ENCODE measurements at regions not wholly inside any gene's neighbourhood (a gene's known extent, or its start where the extent isn't known, plus 50 kb on each side); places are given as distances from the start of the nearest gene placed in this dataset.
"Not testable (repeated sequence)": the region's sequence is repeated elsewhere in the genome, so short reads cannot be mapped to it uniquely, and the experiment has no call there.

DNA sequence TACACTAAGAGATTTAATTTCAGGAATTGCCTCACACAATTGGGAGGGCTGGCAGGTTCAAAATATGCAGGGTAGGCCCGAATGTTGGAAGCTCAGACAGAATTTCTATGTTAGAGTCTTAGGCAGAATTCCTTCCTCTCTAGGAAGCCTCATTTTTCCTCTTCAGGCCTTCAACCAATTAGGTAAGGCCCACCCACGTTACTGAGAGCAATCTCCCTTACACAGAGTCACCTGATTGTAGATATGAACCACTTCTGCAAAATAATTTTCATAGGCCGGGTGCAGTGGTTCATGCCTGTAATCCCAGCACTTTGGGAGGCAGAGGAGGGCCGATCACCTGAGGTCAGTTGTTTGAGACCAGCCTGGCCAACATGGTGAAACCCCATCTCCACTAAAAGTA, 50.2 kb upstream of the HIVEP1 start:
- no peak for DNase-seq

GRCh38 chr6:11960909-11961779, 51.0 kb upstream of the HIVEP1 start:
- DNase-seq = no peak

DNA sequence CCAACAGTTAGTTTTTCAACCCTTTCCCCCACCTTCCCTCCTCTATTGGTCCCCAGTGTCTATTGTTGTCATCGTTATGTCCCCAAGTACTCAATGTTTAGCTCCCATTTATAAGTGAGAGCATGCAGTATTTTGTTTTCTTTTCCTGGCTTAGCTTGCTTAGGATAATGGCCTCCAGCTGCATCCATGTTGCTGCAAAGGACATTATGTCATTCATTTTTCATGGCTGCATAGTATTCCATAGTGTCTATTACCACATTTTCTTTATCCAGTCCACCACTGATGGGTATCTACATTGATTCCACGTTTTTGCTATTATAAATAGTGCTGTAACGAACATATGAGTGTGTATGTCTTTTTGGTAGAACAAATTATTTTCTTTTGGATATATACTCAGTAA, 55.3 kb upstream of the HIVEP1 start:
- DNase-seq = no peak

- DNase-seq = no peak
Measured at GRCh38 chr6:11953641-11954040, 58.5 kb upstream of the HIVEP1 start.

DNA sequence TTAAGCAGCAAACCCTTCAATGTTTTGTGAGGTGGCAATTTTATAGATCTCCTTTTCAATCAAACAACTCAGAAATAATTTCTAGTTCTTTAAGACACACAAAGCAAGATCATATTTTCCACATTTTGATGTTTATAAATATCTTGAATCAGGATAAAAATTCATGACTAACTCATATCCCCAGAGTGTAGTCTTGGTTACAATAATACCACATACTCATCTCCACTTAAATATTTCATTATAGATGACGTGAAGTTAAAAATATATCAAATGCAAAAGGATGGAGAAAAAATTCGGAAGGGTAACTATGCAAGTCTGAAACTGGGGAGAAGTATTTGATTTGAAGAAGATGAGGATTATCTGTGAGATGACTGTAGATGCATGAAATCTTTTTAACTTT, 59.8 kb upstream of the HIVEP1 start:
- no peak for DNase-seq

GRCh38 chr6:11951868-11952267, 60.2 kb upstream of the HIVEP1 start:
- DNase-seq = no peak

- no peak for DNase-seq
Measured at GRCh38 chr6:11950109-11950508, 62.0 kb upstream of the HIVEP1 start.

DNA sequence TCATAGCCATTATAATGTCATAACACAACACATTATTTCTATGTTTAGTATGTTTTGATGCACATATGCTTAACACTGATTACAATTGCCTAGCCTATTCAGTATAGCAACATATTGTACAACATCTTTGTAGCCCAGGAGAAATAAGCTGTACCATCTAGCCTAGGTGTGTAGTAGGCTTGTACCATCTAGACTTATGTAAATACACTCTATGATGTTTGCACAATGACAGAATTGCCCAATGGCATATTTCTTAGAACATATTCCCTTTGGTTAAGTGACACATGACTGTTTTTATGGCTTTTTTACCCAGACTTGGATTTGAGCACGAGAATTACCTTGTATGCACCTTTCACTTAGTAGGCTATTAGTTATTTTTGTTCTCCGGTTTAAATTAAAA, 64.5 kb upstream of the HIVEP1 start:
- no peak for DNase-seq

DNA sequence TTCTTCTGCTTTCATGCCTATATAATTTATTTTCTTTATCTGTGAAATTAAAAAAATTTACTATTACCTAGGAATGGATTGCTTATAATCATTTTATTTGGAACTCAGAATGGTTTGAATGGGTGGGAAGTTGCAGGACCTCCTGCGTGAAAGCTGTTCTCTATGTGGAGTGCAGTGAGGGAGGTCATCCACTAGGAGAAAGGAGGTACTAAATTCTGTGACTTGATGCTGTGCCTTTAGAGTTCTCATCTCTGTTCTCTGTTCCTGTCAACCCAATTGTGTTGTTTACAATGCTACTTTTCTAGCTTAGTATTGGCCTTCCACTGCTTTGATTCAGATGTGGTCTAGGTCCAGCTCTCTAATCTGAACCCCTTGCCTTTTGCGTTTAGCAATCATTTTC, 65.0 kb upstream of the HIVEP1 start:
- DNase-seq = no peak

DNA sequence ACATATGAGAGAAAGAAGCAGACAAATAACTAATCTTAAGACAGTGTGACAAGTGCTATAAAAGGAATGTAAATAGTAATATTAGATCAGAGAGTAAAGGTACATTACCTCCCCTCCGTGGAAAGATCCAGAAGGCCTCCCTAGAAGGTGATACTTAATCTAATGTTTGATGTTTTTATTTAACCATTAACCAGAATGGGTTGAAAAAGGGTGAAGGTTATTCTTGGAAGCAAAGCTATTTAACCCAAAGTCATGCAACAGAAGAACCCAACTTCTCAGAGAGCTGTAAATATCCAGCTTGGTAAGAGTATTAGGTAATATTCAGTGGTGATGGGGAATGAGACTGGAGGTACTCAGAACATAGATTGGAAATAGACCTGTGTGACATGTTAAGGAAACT, 68.0 kb upstream of the HIVEP1 start:
- no peak for DNase-seq

DNA sequence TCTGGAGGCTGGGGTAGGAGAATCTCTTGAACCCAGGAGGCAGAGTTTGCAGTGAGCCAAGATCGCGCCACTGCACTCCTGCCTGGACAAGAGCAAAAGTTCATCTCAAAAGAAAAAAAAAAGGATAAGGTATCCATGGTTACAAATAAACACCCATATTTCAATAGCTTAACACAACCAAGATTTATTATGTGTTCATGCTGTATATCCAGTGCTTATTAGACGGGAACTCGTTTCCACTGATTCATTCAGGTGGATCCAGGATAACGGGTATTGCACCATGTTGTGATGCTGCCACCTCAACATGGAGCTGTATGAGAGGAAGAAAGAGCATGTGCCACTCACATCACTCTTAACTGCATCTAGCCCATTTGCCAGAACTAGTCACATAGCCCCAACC, 69.1 kb upstream of the HIVEP1 start:
- DNase-seq = no peak

DNA sequence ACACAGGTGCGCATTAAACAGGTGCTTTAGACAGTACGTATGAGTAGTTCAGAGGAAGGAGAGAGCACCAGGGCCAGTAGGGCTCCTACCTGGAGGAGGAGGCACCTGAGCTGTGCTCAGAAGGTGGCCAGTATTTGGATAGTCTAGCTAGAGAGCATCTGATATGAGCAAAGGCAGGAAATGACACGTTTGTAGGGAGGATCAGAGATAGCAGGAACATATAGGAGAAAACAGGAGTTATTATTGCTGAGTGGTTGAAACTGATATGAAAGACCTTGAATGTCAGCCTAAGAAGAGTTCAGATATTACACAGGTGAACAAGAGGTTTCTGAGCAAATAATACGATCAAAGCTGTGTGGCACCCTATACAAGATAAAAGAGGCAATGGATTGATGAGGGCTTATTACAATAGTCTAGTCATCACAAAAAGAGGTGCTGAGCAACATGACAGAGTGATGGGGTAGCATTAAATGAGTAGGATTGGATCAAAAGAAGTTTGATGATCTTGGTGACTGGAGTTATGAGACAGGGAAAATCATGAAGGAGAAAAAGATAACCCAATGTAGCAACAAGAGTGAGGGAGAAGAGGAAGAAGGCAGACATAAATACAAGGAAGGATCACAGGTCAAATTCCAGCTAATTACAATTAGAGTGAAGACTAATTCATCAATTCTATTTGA, 69.8 kb upstream of the HIVEP1 start:
- no peak for DNase-seq

- DNase-seq = not testable (repeated sequence)
Measured at GRCh38 chr6:11940532-11941166, 71.5 kb upstream of the HIVEP1 start.

- DNase-seq = no peak
Measured at GRCh38 chr6:11938285-11938890, 73.7 kb upstream of the HIVEP1 start.

GRCh38 chr6:11934638-11935037, 77.5 kb upstream of the HIVEP1 start:
- DNase-seq = no peak

- not testable (repeated sequence) for DNase-seq
Measured at GRCh38 chr6:11932892-11933291, 79.2 kb upstream of the HIVEP1 start.

DNA sequence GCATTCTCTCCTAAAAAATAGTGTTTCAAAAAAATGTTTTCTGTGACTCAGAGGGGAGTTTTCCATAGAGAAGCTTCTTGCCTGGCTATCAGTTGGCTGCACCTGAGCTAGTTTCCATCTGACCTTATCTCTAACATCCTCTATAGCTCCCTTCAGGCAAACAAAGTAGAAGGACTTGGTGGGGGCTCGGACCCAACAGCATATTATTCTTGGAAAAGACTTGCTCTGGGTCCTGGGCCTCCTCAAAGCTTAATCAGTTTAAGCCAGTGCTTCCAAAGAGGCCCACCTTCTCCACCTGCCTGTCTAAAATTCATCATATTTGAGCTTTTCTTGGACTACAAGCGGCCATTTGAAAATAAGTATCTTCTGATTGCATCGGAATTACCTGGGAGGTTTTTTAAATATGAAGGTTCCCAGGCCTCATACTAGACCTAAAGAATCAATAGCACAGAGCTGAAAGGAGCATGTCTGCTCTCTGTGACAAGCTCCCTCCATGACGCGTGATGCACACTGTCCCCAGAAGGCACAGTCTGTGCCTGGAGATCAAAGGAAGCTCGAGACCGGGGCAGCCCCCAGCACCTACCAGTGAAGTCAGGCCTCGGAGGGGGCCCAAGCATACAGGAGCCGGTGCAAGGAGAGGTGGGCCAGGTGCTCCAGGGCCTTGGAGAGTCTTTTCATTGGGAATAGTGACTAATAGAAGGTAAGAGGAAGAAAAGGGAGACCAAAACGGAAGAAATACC, 80.6 kb upstream of the HIVEP1 start:
- DNase-seq = no peak

DNA sequence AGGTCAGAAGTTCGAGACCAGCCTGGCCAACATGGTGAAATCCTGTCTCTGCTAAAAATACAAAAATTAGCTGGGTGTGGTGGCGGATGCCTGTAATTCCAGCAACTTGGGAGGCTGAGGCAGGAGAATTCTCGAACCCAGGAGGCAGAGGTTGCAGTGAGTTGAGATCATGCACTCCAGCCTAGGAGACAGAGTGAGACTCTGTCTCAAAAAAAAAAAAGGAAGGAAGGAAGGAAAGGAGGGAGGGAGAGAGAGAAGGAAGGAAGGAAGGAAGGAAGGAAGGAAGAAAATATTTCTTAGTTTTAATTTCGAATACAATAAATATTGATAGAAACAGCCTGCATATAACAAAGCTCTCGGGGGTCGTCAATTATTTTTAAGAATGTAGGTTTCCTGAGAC, 81.3 kb upstream of the HIVEP1 start:
- DNase-seq = not testable (repeated sequence)

DNA sequence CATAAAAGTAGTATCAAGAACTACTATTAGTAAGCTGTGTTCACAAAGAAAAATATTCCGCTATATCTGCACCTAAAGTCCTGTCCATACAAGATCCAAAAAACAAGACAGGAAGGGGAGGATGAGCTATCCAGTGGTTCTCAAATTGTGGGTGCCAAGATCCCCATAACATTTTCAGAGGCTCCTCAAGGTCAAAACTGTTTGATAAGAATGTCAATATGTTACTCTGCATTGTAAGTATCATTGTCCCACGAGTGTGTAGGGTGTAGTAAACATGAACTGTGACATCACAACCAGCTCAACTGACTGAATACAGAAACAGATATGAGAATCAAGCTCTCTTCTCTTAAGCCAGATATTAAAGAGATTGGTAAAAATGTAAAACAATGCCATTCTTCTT, 81.9 kb upstream of the HIVEP1 start:
- no peak for DNase-seq

- no peak for DNase-seq
Measured at GRCh38 chr6:11929241-11929835, 82.8 kb upstream of the HIVEP1 start.

- no peak for DNase-seq
Measured at GRCh38 chr6:11926594-11927407, 85.3 kb upstream of the HIVEP1 start.
